DOHH2 (cell line): ENCODE measurements at regions not wholly inside any gene's neighbourhood (a gene's known extent, or its start where the extent isn't known, plus 50 kb on each side); places are given as distances from the start of the nearest gene placed in this dataset.

Source experiments
- H3F3A ChIP-seq: fragments of 200-600 bp; sonication (generic), shearing (Covaris generic); 2 replicates; pipeline ENCODE4 v1.6.0; 2016; ENCODE audit warnings: antibody characterized with exemption, mild to moderate bottlenecking; ENCODE audit not compliant: control insufficient read depth, insufficient read depth
- H3K27ac ChIP-seq: fragments of 200-600 bp; sonication (generic); 2 replicates; pipeline ENCODE4 v1.5.1; 2014; ENCODE audit warnings: low read depth, mild to moderate bottlenecking, low read length, moderate library complexity
- H3K27me3 ChIP-seq: fragments of 200-600 bp; sonication (generic); 2 replicates; pipeline ENCODE4 v1.6.1; 2014; ENCODE audit warnings: mild to moderate bottlenecking, low read length, mixed read lengths; ENCODE audit not compliant: control insufficient read depth
- H3K36me3 ChIP-seq: fragments of 200-600 bp; sonication (generic); 2 replicates; pipeline ENCODE4 v1.6.1; 2014; ENCODE audit warnings: mild to moderate bottlenecking, low read length, moderate library complexity, mixed read lengths; ENCODE audit not compliant: control insufficient read depth
- H3K4me1 ChIP-seq: fragments of 200-600 bp; sonication (generic); 2 replicates; pipeline ENCODE4 v1.6.1; 2014; ENCODE audit warnings: mild to moderate bottlenecking, low read length, mixed read lengths; ENCODE audit not compliant: control insufficient read depth
- H3K4me2 ChIP-seq: fragments of 200-600 bp; sonication (generic); 2 replicates; pipeline ENCODE4 v1.6.0; 2014; ENCODE audit warnings: mild to moderate bottlenecking, low read length, moderate library complexity
- H3K4me3 ChIP-seq: fragments of 200-600 bp; sonication (generic); 2 replicates; pipeline ENCODE4 v1.5.1; 2014; ENCODE audit warnings: mild to moderate bottlenecking, low read length, mixed read lengths
- H3K79me2 ChIP-seq: fragments of 200-600 bp; sonication (generic); 2 replicates; pipeline ENCODE4 v1.6.1; 2014; ENCODE audit warnings: mild to moderate bottlenecking, low read length, mixed read lengths; ENCODE audit not compliant: control insufficient read depth
- H3K9me2 ChIP-seq: fragments of 200-600 bp; sonication (generic); replicated peaks from 2 replicates; pipeline ENCODE4 v1.6.1; 2014; ENCODE audit warnings: mild to moderate bottlenecking, low read length, mixed read lengths; ENCODE audit not compliant: control insufficient read depth
- H3K9me3 ChIP-seq: fragments of 200-600 bp; sonication (generic); 2 replicates; pipeline ENCODE4 v1.6.1; 2014; ENCODE audit warnings: antibody characterized with exemption, low read length, mixed read lengths; ENCODE audit not compliant: control insufficient read depth, insufficient read depth
- H4K20me1 ChIP-seq: fragments of 200-600 bp; sonication (generic); 2 replicates; pipeline ENCODE4 v1.6.0; 2014; ENCODE audit warnings: low read depth, mild to moderate bottlenecking, antibody characterized with exemption, low read length, moderate library complexity; ENCODE audit not compliant: control insufficient read depth, insufficient read depth
- CTCF ChIP-seq: fragments of 200-600 bp; sonication (generic); IDR thresholded peaks from one replicate; pipeline ENCODE4 v1.5.1; 2014; ENCODE audit warnings: antibody characterized with exemption, mild to moderate bottlenecking, low read depth, low read length; ENCODE audit not compliant: poor library complexity, severe bottlenecking
- EZH2phosphoT487 ChIP-seq: fragments of 200-600 bp; sonication (generic); IDR thresholded peaks from 2 replicates; pipeline ENCODE4 v1.6.1; 2017; ENCODE audit warnings: borderline replicate concordance, mild to moderate bottlenecking, antibody characterized with exemption, low read length, moderate library complexity, mixed read lengths

GRCh38 chr5:87936667-87937066 is 332.0 kb downstream of the TMEM161B start:
- Histone ChIP-seq H3K4me2 (no peak overlapping the region), H3K36me3 (no peaks in the 10 kb centered on the region), H4K20me1 (no peaks in the 10 kb centered on the region), H3K4me1 (peaks cover 10% of the 10 kb centered on the region), H3K4me3 (no peak overlapping the region), H3K79me2 (no peaks in the 10 kb centered on the region), H3K27me3 (no peaks in the 10 kb centered on the region), H3K9me3 (no peaks in the 10 kb centered on the region), H3K27ac (no peak overlapping the region), H3K9me2 (no peaks in the 10 kb centered on the region), H3F3A (no peaks in the 10 kb centered on the region)
- no peak for TF ChIP-seq CTCF
- no peak for TF ChIP-seq EZH2phosphoT487

GRCh38 chr5:87924436-87924835 is 344.2 kb downstream of the TMEM161B start:
- H3K27me3 ChIP-seq: no peaks in the 10 kb centered on the region
- H4K20me1 ChIP-seq: no peaks in the 10 kb centered on the region
- H3F3A ChIP-seq: no peaks in the 10 kb centered on the region
- H3K36me3 ChIP-seq: no peaks in the 10 kb centered on the region
- H3K79me2 ChIP-seq: no peaks in the 10 kb centered on the region
- no peaks in the 10 kb centered on the region for H3K9me3 ChIP-seq
- H3K4me3 ChIP-seq: no peak overlapping the region
- no peak for TF ChIP-seq EZH2phosphoT487
- no peak for TF ChIP-seq CTCF
- no peaks in the 10 kb centered on the region for H3K9me2 ChIP-seq
- no peak overlapping the region for H3K4me2 ChIP-seq
- H3K4me1 ChIP-seq: no peaks in the 10 kb centered on the region
- no peak overlapping the region for H3K27ac ChIP-seq

- no peak overlapping the region for H3K27ac ChIP-seq
- no peaks in the 10 kb centered on the region for H3K79me2 ChIP-seq
- H3K27me3 ChIP-seq: no peaks in the 10 kb centered on the region
- H3K4me1 ChIP-seq: no peaks in the 10 kb centered on the region
- TF ChIP-seq EZH2phosphoT487 (no peak), CTCF (no peak)
- H4K20me1 ChIP-seq: no peaks in the 10 kb centered on the region
- H3K4me3 ChIP-seq: no peak overlapping the region
- no peaks in the 10 kb centered on the region for H3F3A ChIP-seq
- no peaks in the 10 kb centered on the region for H3K36me3 ChIP-seq
- H3K9me3 ChIP-seq: peaks cover 3% of the 10 kb centered on the region; the same call in 1 of the 2 replicates
- H3K4me2 ChIP-seq: no peak overlapping the region
- no peaks in the 10 kb centered on the region for H3K9me2 ChIP-seq
Observed at GRCh38 chr5:87916320-87916719, 352.3 kb downstream of the TMEM161B start.

GRCh38 chr5:87912419-87912818 is 356.2 kb downstream of the TMEM161B start:
- Histone ChIP-seq H3K9me2 (no peaks in the 10 kb centered on the region), H3K79me2 (no peaks in the 10 kb centered on the region), H4K20me1 (no peaks in the 10 kb centered on the region), H3K4me3 (no peak overlapping the region), H3K4me1 (no peaks in the 10 kb centered on the region), H3K27ac (no peak overlapping the region), H3K4me2 (no peak overlapping the region), H3F3A (no peaks in the 10 kb centered on the region), H3K36me3 (no peaks in the 10 kb centered on the region), H3K27me3 (no peaks in the 10 kb centered on the region), H3K9me3 (peaks cover 3% of the 10 kb centered on the region; the same call in 1 of the 2 replicates)
- TF ChIP-seq EZH2phosphoT487: no peak
- TF ChIP-seq CTCF: no peak
